Renal cortical epithelial cell (primary cell): ENCODE measurements at regions not wholly inside any gene's neighbourhood (a gene's known extent, or its start where the extent isn't known, plus 50 kb on each side); places are given as distances from the start of the nearest gene placed in this dataset.
"Not testable (repeated sequence)": the region's sequence is repeated elsewhere in the genome, so short reads cannot be mapped to it uniquely, and the experiment has no call there.

ENCODE experiments used
- DNase-seq: peaks from one replicate; pipeline ENCODE4 v3.0.0-alpha.2; 2011; ENCODE audit warnings: low read depth

DNA sequence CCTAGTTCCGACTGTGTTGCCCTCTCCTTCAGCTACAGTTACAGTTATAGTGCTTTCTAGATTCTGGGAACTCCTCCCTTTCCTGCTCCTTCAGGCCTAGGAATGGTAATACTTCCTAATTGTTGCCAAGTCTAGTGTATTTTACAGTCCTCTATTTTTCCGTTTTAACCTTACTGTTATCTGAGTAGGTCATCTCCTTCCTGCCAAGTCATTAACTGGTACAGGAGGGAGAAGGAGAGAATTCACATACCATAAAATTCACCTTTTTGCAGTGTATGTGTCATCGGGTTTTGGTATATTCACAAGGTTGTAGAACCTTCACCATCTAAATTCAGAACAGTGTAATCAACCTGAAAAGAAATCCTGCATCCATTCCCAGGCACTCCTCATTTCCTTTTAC lies 335.4 kb upstream of the MEF2C start:
- DNase-seq = no peak

DNA sequence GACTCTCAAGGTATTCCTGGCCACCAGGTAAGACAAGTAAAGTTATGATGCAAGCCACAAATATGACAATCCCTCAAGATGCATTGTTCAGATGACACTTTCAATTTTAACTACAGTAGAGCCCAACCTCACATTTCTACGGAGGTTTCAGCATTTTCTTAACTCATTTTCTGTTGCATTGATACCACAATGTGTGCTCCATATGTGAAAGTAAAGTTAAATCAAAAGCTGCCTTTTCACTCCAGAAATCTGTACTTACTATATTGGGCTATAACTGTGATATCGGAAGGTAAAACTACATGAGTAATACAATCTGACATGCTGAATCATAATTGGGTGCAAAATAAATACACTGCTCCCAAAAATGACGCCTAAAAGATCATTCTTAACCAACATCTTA lies 333.6 kb upstream of the MEF2C start:
- DNase-seq = no peak

DNA sequence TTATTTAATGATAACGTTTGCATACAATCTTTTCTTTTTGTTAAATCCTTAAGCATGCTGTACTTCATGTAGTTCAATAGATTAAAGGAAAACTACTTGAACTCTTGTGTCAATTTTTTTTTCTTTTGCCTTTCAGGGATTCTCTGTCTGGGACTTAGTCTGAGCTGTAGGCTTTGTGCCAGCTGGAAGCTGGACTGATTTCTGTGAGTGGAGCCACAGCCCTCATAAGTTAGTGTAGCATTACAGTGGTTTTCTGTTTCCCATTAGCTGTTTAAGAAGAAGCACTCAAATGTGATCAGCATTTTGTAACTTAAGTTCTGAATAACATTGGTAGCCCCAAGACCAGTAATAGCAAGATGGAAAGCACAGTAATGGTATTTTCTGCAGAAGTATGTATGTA lies 330.6 kb upstream of the MEF2C start:
- peak; percentile 83 for DNase-seq

DNA sequence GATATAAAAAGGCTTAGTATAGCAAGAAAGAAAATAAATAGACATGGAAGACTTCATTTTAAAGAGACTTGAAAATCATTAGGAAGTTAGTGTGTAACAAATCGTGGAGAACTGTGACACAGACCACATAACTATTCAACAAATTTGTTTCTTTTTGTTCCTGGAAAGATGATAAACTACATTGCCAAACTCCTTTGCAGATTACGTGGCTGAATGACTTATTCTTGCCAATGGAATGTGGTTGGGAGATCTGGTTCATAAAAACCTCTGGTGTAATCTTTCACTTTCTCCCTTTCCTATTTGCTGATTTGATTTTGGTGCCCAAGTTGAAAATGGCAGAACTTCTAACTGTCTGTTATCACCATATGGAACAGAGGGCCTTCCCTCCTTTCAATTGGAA lies 328.9 kb upstream of the MEF2C start:
- DNase-seq = peak; percentile 87

DNA sequence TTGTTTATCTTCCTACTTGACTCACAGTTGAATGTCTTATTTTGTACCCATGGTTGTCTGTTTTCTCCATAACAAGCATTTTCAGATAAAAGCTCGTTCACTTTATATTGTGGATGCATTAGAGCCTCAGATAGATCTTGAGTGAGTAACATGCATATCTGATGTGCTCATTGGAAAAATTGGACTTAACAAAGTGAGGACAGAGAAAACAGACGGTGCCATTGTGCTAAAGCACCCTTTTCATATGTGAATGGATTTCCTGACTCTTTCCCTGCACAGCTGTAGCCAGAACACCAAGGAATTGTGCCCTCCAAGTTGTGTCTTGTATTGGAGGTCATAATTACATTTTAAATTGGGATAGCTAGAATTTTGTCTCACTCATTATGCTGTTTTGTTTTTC lies 325.8 kb upstream of the MEF2C start:
- no peak for DNase-seq

DNA sequence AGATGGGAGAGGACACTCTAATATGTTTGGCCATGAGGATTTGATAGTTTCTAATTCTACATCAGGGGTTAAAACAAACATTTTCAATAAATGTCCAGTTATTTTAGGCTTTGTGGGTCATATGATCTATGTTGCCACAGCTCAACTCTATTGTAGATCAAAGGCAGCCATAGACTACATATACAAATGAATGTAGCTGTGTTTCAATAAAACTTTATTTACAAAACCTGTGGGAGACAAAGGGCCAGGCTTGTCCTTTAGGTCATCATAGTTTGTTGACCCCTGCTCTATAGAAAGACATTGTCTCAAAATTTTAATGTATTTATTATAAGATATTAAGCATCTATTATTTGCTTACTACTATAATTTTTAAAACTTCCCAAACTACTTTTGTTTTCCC lies 325.4 kb upstream of the MEF2C start:
- DNase-seq = no peak

DNA sequence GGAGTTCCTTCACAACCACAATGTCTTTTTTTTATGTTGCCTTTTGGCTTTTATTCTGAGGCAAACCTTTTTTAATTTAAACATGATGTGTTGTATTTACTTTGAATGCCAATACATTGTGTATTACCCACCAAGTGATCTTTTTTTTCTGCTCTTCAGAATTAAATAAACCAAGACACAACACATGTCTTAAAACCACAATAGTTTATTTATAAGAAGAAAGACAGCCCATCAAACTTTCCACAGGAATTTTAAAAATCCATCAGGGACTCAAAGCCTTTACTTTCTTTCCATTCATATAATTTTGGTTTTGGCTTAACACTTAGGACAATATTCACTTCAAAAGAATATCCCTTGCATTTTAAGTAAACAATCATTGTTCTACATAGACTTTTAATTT lies 321.8 kb upstream of the MEF2C start:
- no peak for DNase-seq

DNA sequence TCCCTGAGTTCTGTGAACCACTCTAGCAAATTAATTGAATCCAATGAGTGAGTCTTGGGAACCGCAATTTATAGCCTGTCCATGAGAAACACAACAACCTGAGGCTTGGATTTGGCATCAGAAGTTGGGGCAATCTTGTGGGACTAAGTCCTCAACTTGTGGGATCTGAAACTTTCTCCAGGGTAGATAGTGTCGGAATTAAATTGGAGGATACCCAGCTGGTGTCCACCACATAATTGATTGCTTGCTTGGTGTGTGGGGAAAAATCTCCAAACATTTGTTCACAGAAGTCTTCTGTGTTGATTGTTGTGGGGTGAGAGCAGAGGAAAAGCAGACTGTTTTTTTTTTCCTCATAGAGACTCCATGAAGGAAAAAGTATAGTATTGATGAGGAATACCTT lies 320.6 kb upstream of the MEF2C start:
- no peak for DNase-seq

DNA sequence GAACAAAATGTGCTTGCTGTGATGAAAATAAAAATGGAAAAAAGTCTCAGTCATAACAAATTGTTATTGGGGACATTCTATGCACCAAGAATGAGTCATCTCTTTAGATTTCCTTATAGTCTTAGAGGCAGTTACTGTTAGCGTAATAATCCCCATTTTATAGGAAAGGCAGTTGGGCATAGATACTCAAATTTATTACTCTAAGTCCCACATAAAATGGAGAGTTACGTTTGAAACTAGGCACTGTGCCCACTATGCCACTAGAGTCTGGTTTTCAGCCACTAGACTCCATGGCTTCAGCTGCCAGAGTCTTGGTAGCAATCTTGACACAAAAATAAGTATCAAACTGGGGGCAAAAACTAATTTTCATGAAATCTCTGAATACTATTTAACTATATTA lies 317.9 kb upstream of the MEF2C start:
- no peak for DNase-seq

DNA sequence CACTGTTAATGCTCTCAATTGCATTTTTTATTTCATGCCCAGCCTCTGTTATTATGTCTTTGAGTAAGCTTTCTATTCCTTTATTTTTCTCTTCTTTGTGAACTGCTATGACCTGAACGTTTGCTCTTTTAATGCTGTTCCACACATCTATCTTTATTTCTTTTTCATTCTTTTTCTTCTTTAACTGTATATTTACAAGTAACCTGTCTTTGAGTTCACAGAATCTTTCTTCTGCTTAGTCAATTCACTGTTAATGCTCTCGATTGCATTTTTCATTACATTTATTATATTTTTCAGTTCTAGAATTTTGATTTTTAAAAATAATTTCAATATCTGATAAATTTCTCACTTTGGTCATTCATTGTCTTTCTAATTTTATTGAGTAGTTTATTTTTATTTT lies 316.3 kb upstream of the MEF2C start:
- DNase-seq = no peak

DNA sequence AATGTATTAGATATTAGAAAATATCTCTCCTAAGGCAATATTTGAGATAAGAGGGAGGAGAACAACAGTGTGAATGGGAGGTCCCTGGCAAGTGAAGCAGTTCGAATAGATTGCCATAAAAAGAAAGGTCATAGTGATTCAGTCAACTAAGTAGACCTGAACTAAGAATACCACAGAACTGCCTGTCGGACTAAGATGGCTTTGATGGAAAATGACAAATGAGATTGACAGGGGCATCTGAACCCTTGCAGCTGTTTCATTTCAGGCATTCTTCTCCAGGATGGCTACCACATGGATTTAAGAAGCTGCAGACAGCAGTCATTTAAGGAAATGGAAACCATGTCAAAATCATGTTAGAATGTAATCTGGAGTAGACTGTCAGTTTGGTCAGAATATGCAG lies 308.4 kb upstream of the MEF2C start:
- no peak for DNase-seq

DNA sequence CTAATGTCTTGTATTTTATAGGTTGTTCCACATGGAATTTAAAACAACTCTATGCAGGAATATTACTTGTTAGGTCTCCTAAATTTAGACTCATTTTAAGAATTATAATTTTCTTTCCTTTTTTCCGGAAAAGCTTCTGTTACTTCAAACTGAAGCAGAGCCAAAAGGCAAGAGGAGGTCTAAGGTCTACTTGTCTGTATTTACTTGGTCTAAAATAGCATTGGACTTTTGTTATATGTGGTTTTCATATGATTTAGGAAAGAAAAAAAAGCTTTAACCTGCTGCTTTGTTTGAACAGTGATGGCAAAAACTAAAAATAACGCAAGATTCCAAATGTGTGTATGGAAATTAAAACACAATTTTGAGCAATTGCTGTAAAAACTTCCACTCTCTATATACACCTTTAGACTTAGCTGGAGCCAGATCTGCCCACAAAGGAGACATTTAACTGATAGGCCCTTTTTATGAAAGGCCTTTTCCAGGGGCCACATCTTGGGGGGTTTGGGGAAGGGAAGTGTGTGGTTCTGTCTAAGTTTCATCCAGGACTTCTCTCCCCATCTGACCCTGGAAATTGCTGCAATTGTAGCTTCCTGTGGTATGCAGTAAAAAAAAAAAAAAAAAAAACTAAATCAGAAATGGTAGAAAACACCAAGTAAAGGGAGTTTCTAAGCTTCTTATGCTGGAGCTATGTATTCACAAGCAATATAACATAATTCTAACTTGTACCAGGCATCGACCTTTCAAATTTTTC lies 307.7 kb upstream of the MEF2C start:
- no peak for DNase-seq

DNA sequence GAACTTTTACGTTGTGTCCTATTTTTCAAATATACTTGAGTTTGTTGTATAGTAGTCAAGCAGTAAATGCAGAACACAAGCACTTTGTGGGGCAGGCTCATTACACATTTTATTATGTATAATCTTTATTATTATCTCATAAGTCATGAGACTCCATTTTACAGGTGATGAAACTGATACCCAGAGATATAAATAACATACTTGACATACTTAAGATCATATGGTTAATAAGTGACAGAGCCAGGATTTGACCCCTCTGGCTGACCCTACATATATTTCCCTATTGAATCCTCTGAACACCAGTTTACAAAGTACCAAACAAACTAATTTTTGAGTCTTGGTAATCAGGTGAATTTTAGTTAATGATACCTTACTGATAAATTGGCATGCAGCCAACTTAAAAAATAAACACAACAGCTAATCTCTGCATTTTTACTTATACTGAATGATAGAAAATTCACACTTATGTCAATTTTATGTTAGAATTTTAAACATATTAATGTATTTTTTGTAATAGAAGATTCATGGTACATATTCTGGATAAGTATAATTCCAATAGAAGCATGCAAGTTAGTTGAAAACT lies 305.0 kb upstream of the MEF2C start:
- no peak for DNase-seq

DNA sequence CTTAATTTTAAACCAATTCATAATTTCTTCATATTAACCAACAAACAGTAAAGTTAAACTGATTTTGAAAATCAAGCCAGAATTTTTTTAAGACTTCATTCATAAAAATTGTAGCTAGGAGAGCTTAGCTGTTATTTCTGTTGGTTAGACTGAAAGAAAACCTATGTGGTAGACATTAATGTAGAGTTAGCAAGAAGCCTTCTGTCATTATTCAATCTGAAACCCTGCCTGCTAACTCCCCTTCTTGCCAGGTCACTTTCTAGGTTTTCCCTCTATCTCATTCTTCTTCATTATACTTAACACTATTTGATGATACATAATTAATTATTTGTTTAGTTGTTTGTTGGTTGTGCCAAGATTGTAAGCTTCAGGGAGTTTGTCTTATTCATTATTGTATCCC lies 304.3 kb upstream of the MEF2C start:
- DNase-seq = no peak

DNA sequence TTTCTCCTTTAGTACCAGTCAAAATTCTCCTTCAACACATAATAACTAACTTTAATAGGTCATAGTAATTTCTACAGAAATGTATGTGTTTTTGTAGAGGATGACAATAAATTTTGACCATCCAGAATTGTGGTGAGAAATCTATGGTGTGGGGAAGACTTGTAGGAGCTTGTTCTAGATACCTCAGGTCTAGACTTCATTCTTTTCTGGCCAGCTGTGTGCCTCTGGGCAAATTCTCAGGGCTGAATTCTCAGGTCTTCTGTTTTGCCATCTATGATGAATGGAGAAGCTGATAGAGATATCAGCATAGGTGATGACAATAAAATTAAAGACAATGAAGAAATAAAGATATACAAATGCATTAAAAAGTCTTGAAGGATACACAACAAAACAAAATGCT lies 298.6 kb upstream of the MEF2C start:
- DNase-seq = no peak

DNA sequence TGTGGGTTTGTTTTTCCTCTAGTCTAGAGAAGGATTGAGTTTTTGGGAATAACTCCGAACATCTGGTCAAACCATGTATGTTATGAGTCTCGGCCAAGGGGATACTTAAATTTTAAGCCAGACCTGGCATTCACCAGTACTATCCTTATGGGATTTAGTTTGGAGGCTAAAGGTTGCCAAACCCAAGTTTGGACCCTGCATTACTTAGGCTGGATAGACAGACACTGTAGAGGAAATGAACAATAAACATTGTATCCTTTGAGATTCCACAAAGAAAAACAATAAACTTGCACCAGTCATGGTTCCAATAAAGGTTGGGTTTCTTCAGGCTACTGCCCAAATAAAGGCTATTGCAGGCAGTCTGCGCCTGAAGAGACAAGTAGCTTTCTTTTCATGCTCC lies 296.7 kb upstream of the MEF2C start:
- no peak for DNase-seq

DNA sequence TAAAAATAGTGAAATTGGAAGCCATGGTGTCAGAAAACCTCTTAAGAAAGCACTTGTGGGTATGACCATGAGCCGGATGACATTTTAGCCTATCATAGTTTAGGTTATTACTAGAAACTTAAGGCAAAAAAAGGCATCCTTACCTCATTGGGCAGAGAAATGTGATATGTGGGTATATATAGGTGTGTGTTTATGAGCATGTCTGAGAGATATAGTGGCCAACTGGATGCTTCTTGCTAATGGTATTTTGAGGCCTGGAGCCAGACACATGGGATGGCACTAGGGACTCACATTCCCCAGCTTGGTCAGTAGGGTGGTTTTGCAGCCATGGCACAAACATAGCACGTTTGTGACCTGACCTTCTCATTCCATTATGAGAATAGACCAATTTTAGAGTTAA lies 295.6 kb upstream of the MEF2C start:
- no peak for DNase-seq

DNA sequence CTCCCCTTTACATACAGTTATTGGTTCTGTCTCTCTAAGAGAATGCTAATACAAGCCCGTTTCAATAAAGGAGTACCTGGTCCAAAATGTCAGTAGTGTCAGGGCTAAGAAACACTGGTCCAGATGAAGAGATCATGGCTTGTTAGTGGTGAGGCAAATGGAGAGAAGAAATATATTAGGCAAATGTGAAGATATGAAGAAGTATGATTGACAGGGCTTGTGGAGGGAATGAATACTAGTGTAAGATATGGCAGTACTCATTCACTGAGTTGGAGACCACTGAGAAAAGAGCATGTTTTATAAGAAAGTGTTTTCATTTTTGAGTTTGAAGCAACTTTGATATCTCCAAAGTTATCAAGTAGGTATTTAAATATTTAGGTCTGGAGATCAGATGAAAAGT lies 290.5 kb upstream of the MEF2C start:
- DNase-seq = no peak

DNA sequence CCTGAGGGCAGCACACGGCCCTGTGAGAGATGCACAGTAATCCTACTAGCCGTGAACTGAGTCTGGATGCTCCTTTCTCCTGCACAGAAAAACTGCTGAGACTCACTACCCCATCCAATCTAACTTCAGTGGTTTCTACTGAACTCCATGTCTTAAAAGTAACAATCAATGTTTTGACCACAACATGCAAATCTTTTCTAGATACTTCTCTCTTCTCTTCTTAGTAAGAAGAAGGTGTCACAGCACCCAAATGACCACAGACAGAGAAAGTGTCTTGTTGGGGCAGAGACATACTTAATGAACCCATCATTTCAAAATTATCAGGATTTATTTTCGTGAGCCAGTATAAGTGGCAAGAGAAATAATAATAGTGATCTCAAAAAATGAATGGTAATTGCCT lies 285.8 kb upstream of the MEF2C start:
- DNase-seq = no peak

DNA sequence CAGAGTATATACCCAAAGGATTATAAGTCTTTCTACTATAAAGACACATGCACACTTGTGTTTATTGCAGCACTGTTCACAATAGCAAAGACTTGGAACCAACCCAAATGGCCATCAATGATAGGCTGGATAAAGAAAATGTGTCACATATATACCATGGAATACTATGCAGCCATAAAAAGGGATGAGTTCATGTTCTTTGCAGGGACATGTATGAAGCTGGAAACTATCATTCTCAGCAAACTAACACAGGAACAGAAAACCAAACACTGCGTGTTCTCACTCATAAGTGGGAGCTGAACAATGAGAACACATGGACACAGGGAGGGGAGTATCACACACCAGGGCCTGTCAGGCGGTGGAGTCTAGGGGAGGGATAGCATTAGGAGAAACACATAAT lies 281.7 kb upstream of the MEF2C start:
- DNase-seq = not testable (repeated sequence)

DNA sequence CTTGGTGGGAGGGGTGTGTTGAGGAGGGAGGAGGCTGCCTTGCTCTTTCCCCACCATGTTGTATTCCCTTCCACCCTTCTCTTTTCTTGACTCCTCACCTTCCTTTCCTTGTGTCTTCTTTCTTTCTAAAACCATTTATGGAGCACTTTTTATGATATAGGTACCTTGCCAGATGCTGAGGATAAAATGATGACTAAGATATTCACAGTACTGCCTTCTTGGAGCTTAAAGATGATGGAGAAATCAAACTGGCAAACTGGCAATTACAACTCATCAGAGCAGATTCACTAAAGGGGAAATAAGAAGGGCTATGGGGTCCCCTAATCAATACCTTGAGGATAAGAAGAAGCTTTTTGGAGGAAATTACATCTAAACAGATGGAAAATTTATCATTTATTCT lies 273.2 kb upstream of the MEF2C start:
- DNase-seq = no peak

DNA sequence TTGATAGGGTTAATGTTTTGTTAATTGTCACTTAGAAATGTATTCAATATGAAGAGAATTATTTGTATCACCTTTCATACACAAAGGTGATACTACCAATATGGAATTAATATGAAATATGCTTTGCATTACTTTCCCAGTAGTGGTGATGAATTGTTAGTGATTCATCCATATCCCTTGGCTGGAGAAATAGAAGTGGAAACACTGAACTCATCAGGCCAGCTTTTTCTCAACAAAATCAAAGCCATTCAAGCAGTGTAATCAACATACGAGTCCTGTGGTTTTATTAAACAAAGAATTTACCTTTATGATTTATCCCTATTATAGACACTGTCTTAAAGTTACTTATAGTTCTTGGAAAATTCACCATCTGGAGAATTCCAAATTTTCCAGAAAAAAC lies 264.0 kb upstream of the MEF2C start:
- DNase-seq = no peak

DNA sequence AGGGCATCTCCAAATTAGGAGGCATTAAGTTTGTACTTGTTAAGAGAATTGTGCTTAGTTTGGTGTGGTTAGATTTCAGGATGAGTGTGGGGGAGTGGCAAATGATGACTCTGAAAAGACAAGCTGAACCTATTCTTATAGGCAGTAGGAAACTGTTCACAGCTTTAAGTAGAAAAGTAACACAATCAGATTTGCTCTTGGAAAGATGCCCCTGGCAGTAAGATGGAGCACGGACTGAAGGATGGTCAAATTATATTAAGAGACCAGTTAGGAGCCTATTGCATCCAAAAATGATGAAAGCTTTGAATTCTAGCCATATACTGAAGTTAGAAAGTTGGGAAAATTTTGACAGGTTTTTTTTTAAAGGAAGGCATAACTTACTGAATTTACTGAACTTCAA lies 254.2 kb upstream of the MEF2C start:
- no peak for DNase-seq

DNA sequence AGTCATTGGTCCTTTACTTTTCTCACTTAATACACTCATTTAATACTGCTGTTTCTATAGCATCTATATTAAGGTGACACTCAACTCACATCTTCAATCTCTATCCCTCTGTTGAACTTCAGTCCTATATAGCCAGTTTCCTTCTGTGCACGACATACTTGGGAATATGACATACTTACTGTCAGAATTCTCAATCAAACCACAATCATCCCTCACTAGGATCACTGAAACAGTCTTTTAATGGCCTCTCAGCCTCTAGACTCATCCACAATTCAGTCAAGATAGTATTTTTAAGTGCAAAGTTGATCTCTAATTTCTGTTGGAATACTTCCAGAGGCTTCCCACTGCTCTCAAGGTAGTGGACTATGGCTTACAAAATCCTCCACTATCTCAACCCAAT lies 251.0 kb upstream of the MEF2C start:
- no peak for DNase-seq
